ENCODE measurements at regions not wholly inside any gene's neighbourhood (a gene's known extent, or its start where the extent isn't known, plus 50 kb on each side); places are given as distances from the start of the nearest gene placed in this dataset.
"Not testable (repeated sequence)": the region's sequence is repeated elsewhere in the genome, so short reads cannot be mapped to it uniquely, and the experiment has no call there.

DNA sequence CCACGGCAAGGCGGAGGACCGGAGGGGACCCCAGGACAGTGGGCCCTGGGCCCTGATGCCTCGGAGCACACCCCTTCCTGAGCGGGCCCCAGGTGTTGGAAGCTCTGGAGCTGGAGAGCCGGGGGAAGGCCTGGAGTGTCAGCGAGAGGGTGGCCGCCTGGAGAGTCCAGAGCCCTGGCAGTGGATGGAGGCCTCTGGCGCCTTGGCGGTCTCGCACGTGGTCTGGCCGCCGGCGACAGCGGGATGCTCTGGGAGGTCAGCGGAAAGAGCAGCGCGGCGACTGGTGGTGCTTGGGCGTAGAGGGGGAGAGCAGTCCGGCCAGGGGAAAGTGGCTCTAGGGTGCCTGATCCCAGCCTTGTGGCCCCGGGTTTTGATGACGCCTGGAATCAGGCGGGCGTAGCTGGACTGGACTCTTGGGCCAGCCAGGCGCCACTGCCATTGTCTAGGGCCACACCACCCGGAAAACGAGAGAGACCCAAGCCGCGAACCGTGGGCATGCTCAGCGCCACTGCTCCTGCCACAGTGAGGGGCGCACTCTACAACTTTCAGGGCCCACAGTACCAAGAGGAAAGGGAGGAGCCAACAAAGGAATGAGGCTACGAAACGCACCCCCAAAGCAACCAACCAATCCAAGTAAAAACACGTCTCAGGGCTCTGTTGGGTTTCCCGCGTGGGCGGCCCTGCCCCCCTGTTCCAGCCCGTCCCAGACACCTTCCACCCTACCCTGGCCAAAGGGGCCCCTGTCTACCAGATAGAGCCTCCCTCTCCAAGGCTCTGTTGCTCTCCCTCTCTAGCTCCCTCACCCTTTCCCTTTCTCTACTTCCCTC, 1381.2 kb upstream of the DEFB115 start:
- H3K9ac ChIP-seq (ENCODE audit: insufficient read depth in 1 of 2, low read depth in 2 of 2, low read length in 2 of 2); H3K4me2 ChIP-seq (ENCODE audit: insufficient read depth, low read length); H3K27ac ChIP-seq (ENCODE audit: extremely low read depth, low read depth, low read length); BruUV-seq (replicated peaks); CTCF ChIA-PET (ENCODE audit: low intra/inter-chr PET ratio); H3K79me2 ChIP-seq (ENCODE audit: control insufficient read depth, insufficient read depth, low read length); H3K9me1 ChIP-seq (ENCODE audit: control insufficient read depth, insufficient read depth, low read length); intact Hi-C loops (cut with micrococcal nuclease); ATAC-seq; POLR2A ChIA-PET; H4K20me1 ChIP-seq (replicated peaks; ENCODE audit: control insufficient read depth, insufficient read depth, low read length); H3K36me3 ChIP-seq (ENCODE audit: control insufficient read depth, insufficient read depth, low read length); FAIRE-seq; H3K27me3 ChIP-seq (ENCODE audit: control insufficient read depth in 2 of 2, insufficient read depth in 2 of 2, low read length in 2 of 2); DNase-seq (ENCODE audit: extremely low read depth in 1 of 4, low spot score in 3 of 4); H3K4me3 ChIP-seq; H2AFZ ChIP-seq (ENCODE audit: low read depth, low read length); H3K9me3 ChIP-seq (replicated peaks; ENCODE audit: control insufficient read depth, insufficient read depth, low read depth, low read length): not testable (repeated sequence)
- TF ChIP-seq POLR2G (IDR thresholded peaks at IDR 0.05; ENCODE audit: low read depth, low read length) = 0 out of 2 replicates have a peak, but pooled peaks have one; percentile 12
- TF ChIP-seq, protein P1, sequence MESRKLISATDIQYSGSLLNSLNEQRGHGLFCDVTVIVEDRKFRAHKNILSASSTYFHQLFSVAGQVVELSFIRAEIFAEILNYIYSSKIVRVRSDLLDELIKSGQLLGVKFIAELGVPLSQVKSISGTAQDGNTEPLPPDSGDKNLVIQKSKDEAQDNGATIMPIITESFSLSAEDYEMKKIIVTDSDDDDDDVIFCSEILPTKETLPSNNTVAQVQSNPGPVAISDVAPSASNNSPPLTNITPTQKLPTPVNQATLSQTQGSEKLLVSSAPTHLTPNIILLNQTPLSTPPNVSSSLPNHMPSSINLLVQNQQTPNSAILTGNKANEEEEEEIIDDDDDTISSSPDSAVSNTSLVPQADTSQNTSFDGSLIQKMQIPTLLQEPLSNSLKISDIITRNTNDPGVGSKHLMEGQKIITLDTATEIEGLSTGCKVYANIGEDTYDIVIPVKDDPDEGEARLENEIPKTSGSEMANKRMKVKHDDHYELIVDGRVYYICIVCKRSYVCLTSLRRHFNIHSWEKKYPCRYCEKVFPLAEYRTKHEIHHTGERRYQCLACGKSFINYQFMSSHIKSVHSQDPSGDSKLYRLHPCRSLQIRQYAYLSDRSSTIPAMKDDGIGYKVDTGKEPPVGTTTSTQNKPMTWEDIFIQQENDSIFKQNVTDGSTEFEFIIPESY (CRISPR knock-in tag; IDR thresholded peaks at IDR 0.05) = peak; percentile 69
- WGBS (ENCODE audit: insufficient coverage, low coverage, missing lambda C conversion rate) = 52% methylated on average over 38 of the region's 41 CpGs
- H3K4me1 ChIP-seq (replicated peaks in 1 of 2; ENCODE audit: control insufficient read depth in 2 of 2, insufficient read depth in 2 of 2, low read length in 2 of 2) = peaks cover 0 to 27% of the 10 kb centered on the region in 2 experiments; a peak in 2 of 5 replicates
- in situ Hi-C loops (cut with MboI) = loop anchor here (5.0 kb wide), 2 partner anchors 754 to 936 kb away; no protein-coding TSS in a partner anchor
